Peyer's patch (tissue), 4 donors: ENCODE measurements at regions not wholly inside any gene's neighbourhood (a gene's known extent, or its start where the extent isn't known, plus 50 kb on each side); places are given as distances from the start of the nearest gene placed in this dataset.

Source experiments
- POLR2A ChIP-seq, 2 donors: fragments of 450-650 bp; IDR thresholded peaks; one replicate each; pipeline ENCODE4 v1.5.1; 2017; ENCODE audit warnings: antibody characterized with exemption in 2 of 2, mild to moderate bottlenecking in 2 of 2, moderate library complexity in 2 of 2
- TF ChIP-seq, protein P1 (sequence below), 6 experiments: fragments of 450-650 bp in 4 of 6; fragments of 200-600 bp in 2 of 6; sonication (generic) in 1 of 6; IDR thresholded peaks; one replicate each; pipeline ENCODE4 v1.5.1; 2017 to 2019; ENCODE audit warnings: antibody characterized with exemption in 6 of 6, mild to moderate bottlenecking in 3 of 6, moderate library complexity in 1 of 6

DNA sequence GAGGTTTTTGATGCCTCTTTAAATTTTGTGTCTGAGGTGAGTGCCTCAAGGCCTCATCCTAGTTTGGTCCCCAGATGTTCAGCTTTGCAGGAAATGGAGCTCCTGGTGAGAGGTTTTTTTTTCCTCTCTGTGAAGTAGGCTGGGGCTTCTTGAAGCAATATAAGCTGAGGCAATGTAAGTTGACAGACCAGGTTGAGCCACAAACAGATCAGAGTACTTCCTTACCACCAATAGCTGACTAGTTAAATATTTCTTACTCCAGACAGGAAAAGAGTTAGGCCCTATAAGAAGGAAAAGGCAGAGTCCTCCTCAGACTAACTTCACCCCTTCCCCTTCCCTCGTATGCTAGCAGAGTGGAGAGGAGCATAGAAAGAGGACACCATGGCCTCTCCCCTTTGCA, 341.0 kb downstream of the LMO4 start:
- TF ChIP-seq, protein P1, sequence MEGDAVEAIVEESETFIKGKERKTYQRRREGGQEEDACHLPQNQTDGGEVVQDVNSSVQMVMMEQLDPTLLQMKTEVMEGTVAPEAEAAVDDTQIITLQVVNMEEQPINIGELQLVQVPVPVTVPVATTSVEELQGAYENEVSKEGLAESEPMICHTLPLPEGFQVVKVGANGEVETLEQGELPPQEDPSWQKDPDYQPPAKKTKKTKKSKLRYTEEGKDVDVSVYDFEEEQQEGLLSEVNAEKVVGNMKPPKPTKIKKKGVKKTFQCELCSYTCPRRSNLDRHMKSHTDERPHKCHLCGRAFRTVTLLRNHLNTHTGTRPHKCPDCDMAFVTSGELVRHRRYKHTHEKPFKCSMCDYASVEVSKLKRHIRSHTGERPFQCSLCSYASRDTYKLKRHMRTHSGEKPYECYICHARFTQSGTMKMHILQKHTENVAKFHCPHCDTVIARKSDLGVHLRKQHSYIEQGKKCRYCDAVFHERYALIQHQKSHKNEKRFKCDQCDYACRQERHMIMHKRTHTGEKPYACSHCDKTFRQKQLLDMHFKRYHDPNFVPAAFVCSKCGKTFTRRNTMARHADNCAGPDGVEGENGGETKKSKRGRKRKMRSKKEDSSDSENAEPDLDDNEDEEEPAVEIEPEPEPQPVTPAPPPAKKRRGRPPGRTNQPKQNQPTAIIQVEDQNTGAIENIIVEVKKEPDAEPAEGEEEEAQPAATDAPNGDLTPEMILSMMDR (IDR thresholded peaks at IDR 0.05): no peak
- TF ChIP-seq POLR2A (IDR thresholded peaks at IDR 0.05): no peak
